ENCODE measurements at regions not wholly inside any gene's neighbourhood (a gene's known extent, or its start where the extent isn't known, plus 50 kb on each side); places are given as distances from the start of the nearest gene placed in this dataset.

DNA sequence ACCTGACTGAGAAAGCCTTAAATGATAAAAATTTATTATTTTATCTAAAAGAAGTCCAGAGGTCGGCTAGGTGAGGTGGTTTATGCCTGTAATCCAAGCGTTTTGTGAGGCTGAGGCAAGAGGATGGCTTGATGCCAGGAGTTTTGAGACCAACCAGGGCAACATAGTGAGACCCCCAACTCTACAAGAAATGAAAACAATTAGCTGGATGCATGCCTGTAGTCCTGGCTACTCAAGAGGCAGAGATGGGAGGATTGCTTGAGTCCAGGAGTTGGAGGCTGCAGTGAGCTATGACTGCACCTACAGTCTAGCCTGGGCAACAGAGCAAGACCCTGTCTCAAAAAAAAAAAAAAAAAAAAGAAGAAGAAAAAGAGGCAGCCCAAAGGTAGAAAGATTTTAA lies 179.9 kb upstream of the KIF2A start:
- TF ChIP-seq, protein P1, sequence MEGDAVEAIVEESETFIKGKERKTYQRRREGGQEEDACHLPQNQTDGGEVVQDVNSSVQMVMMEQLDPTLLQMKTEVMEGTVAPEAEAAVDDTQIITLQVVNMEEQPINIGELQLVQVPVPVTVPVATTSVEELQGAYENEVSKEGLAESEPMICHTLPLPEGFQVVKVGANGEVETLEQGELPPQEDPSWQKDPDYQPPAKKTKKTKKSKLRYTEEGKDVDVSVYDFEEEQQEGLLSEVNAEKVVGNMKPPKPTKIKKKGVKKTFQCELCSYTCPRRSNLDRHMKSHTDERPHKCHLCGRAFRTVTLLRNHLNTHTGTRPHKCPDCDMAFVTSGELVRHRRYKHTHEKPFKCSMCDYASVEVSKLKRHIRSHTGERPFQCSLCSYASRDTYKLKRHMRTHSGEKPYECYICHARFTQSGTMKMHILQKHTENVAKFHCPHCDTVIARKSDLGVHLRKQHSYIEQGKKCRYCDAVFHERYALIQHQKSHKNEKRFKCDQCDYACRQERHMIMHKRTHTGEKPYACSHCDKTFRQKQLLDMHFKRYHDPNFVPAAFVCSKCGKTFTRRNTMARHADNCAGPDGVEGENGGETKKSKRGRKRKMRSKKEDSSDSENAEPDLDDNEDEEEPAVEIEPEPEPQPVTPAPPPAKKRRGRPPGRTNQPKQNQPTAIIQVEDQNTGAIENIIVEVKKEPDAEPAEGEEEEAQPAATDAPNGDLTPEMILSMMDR (IDR thresholded peaks at IDR 0.05): no peak
- TF ChIP-seq POLR2A (IDR thresholded peaks at IDR 0.05): no peak
